ENCODE measurements at regions not wholly inside any gene's neighbourhood (a gene's known extent, or its start where the extent isn't known, plus 50 kb on each side); places are given as distances from the start of the nearest gene placed in this dataset.

DNA sequence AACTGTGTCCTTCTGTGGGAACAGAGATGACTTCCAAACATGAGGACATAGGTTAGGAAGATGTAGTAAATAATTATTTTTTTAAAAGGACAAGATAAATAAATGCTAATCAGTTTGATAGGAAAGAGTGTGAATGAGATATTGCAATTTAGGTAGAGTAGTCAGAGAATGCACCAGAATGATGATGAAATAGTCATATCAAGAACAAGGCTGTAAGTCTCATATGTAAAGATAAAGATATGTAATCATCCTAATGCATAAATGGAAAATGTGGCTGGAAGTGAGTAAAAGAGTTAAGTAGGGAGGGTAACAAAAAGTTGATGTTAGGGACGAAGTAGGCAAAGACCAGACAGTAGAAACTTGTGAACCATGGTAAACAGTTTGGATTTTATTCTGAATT is 1041.7 kb upstream of the MIR17HG start:
- TF ChIP-seq, protein P1, sequence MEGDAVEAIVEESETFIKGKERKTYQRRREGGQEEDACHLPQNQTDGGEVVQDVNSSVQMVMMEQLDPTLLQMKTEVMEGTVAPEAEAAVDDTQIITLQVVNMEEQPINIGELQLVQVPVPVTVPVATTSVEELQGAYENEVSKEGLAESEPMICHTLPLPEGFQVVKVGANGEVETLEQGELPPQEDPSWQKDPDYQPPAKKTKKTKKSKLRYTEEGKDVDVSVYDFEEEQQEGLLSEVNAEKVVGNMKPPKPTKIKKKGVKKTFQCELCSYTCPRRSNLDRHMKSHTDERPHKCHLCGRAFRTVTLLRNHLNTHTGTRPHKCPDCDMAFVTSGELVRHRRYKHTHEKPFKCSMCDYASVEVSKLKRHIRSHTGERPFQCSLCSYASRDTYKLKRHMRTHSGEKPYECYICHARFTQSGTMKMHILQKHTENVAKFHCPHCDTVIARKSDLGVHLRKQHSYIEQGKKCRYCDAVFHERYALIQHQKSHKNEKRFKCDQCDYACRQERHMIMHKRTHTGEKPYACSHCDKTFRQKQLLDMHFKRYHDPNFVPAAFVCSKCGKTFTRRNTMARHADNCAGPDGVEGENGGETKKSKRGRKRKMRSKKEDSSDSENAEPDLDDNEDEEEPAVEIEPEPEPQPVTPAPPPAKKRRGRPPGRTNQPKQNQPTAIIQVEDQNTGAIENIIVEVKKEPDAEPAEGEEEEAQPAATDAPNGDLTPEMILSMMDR (conservative IDR thresholded peaks at IDR 0.05; ENCODE audit: low read depth, low read length): no peak
- no peak for TF ChIP-seq EZH2 (IDR thresholded peaks at IDR 0.05; ENCODE audit: low read length, unreplicated experiment)
